ENCODE measurements at regions not wholly inside any gene's neighbourhood (a gene's known extent, or its start where the extent isn't known, plus 50 kb on each side); places are given as distances from the start of the nearest gene placed in this dataset.

GRCh38 chr12:61502179-61502578 lies 758.0 kb upstream of the USP15 start:
- Histone ChIP-seq H4K91ac (replicated peaks; ENCODE audit: insufficient read length, low read length) (no peak overlapping the region), H4K8ac (ENCODE audit: extremely low read depth, insufficient read depth, low read length) (no peak overlapping the region), H3K4ac (replicated peaks; ENCODE audit: insufficient read length, low read depth, low read length) (no peak overlapping the region), H3K36me3 (ENCODE audit: control insufficient read depth in 2 of 4, insufficient read depth in 4 of 4, low read length in 3 of 4) (peaks cover 0 to 8% (median 2%) of the 10 kb centered on the region in 4 experiments; a peak in 2 of 8 replicates), H4K5ac (ENCODE audit: insufficient read length, low read depth, low read length) (no peak overlapping the region), H3K4me3 (ENCODE audit: extremely low read depth in 1 of 4, insufficient read depth in 2 of 4, low read depth in 3 of 4, low read length in 4 of 4) (no peak overlapping the region), H3K18ac (ENCODE audit: extremely low read depth, low read length) (no peak overlapping the region), H2BK120ac (replicated peaks; ENCODE audit: low read depth, low read length) (no peak overlapping the region), H3K4me1 (replicated peaks in 1 of 4; ENCODE audit: control insufficient read depth in 3 of 4, insufficient read depth in 4 of 4, low read length in 3 of 4) (peaks cover 1 to 21% (median 8%) of the 10 kb centered on the region in 4 experiments; a peak in 5 of 7 replicates), H2BK5ac (ENCODE audit: low read depth, low read length) (no peak overlapping the region), H3K27me3 (replicated peaks in 1 of 4; ENCODE audit: control insufficient read depth in 3 of 4, extremely low read depth in 1 of 4, insufficient read depth in 3 of 4, low read length in 3 of 4) (no peaks in the 10 kb centered on the region), H4K20me1 (replicated peaks in 1 of 2; ENCODE audit: control insufficient read depth in 1 of 2, insufficient read depth in 2 of 2, low read length in 2 of 2) (no peaks in the 10 kb centered on the region), H2AK5ac (ENCODE audit: low read depth, low read length) (no peak overlapping the region), H3K23me2 (ENCODE audit: low read depth, low read length) (no peaks in the 10 kb centered on the region), H3K27ac (ENCODE audit: low read depth, low read length) (no peak overlapping the region), H3K79me1 (ENCODE audit: low read depth, low read length) (no peaks in the 10 kb centered on the region), H3K9me3 (ENCODE audit: insufficient read depth in 2 of 2, low read depth in 1 of 2, low read length in 1 of 2) (peaks cover 5 to 9% of the 10 kb centered on the region in 2 experiments; a peak in 1 of 4 replicates), H3K14ac (ENCODE audit: insufficient read length) (no peak overlapping the region), H3K56ac (replicated peaks; ENCODE audit: insufficient read length, low read depth, low read length) (no peak overlapping the region), H3K79me2 (ENCODE audit: control insufficient read depth in 1 of 2, insufficient read depth in 2 of 2, low read length in 2 of 2) (no peaks in the 10 kb centered on the region), H3K9ac (replicated peaks in 1 of 4; ENCODE audit: extremely low read depth in 1 of 4, low read depth in 3 of 4, low read length in 3 of 4) (no peak overlapping the region), H3K4me2 (ENCODE audit: insufficient read depth in 1 of 2, low read depth in 2 of 2, low read length in 2 of 2) (no peak overlapping the region), H2BK15ac (ENCODE audit: low read length) (no peak overlapping the region), H2AFZ (ENCODE audit: low read length) (no peak overlapping the region), H2BK12ac (ENCODE audit: low read depth, low read length) (no peak overlapping the region), H2BK20ac (ENCODE audit: low read length) (no peak overlapping the region), H3K23ac (ENCODE audit: insufficient read length) (no peak overlapping the region)
- CTCF ChIA-PET (ENCODE audit: partially characterized antibody), result interaction anchor here (0.6 kb wide), 1 partner anchor 103 kb away, joined by 3 read pairs; no protein-coding TSS in a partner anchor
- POLR2A ChIA-PET (ENCODE audit: partially characterized antibody), result interaction anchor here (1.2 kb wide), 1 partner anchor 13 kb away, joined by 3 read pairs; no protein-coding TSS in a partner anchor
- no peak for FAIRE-seq
- DNase-seq (ENCODE audit: low read depth in 1 of 2, low spot score in 2 of 2), result no peak
- TF ChIP-seq ZNF274 (IDR thresholded peaks at IDR 0.05; ENCODE audit: borderline replicate concordance, extremely low read depth, low read length), result no peak
- TF ChIP-seq USF2 (IDR thresholded peaks at IDR 0.05; ENCODE audit: low read length), result no peak
- TF ChIP-seq TCF12 (IDR thresholded peaks at IDR 0.05; ENCODE audit: low read depth, low read length), result no peak
- no peak for TF ChIP-seq CTCF (IDR thresholded peaks at IDR 0.05; ENCODE audit: control extremely low read depth in 1 of 3, insufficient read depth in 1 of 3, low read depth in 1 of 3, low read length in 3 of 3)
- no peak for TF ChIP-seq JUND (IDR thresholded peaks at IDR 0.05; ENCODE audit: low read length)
- TF ChIP-seq BCL11A (IDR thresholded peaks at IDR 0.05; ENCODE audit: low read depth in 2 of 2, low read length in 2 of 2), result no peak
- TF ChIP-seq CHD2 (IDR thresholded peaks at IDR 0.05; ENCODE audit: low read length), result no peak
